ENCODE measurements at regions not wholly inside any gene's neighbourhood (a gene's known extent, or its start where the extent isn't known, plus 50 kb on each side); places are given as distances from the start of the nearest gene placed in this dataset.

DNA sequence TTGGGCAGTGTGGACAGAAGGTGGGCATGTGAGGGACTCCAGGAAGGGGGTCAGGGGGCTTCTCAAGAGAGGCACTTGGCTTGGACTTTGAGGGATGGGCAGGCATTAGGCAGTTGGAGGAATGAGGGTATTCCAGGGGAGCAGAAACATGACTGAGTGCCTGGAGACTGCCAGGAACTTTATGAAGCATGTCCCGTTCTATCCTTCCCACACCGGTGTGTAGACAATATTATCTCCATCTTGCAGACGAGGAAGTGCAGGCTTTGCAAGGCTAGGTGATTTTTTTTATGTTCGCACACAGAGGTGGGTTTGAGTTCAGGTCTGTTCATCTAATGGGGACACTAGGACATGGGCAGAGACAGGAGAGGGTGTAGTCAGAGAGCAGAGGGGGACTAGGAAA lies 162.7 kb downstream of the RPS24 start:
- DNase-seq = no peak

DNA sequence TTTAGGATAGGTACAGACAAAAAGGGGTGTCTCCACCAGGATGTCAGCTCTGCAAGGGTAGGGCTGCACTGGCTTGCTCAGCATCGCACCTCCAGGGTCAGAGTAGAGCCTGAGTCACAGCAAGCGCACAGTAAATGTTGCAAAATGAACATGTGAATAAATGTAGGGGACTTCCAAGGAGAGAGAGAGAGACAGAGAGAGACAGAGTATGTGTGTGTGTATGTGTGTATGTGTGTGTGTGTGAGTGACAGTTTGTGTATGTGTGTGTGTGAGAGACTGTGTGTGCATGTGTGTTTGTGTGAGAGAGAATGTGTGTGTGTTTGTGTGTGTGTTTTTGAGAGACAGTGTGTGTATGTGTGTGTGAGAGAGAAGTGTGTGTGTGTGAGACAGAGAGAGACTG lies 163.3 kb downstream of the RPS24 start:
- Histone ChIP-seq H3K4me3 (no peak overlapping the region), H3F3A (ENCODE audit: insufficient read depth, low read depth) (no peaks in the 10 kb centered on the region), H3K79me2 (ENCODE audit: low read depth) (no peaks in the 10 kb centered on the region), H3K4me2 (no peak overlapping the region), H3K9me2 (ENCODE audit: insufficient read depth) (no peaks in the 10 kb centered on the region), H3K36me3 (ENCODE audit: low read depth) (no peaks in the 10 kb centered on the region), H3K27me3 (ENCODE audit: insufficient read depth, low read depth) (peaks cover 49% of the 10 kb centered on the region; the same call in 1 of the 2 replicates), H3K27ac (no peak overlapping the region), H3K4me1 (replicated peaks; ENCODE audit: insufficient read depth) (no peaks in the 10 kb centered on the region), H4K20me1 (ENCODE audit: insufficient read depth) (no peaks in the 10 kb centered on the region), H3K9me3 (ENCODE audit: insufficient read depth, low read depth) (peaks cover 6% of the 10 kb centered on the region; the same call in 1 of the 2 replicates), H2AFZ (no peak overlapping the region)
- ChIA-PET POLR2A (ENCODE audit: unreplicated experiment) (no interaction called here), CTCF (interaction anchor here (0.7 kb wide), 1 partner anchor 483 kb away, joined by 5 read pairs; no protein-coding TSS in a partner anchor)
- DNase-seq = no peak
- TF ChIP-seq, protein P1, sequence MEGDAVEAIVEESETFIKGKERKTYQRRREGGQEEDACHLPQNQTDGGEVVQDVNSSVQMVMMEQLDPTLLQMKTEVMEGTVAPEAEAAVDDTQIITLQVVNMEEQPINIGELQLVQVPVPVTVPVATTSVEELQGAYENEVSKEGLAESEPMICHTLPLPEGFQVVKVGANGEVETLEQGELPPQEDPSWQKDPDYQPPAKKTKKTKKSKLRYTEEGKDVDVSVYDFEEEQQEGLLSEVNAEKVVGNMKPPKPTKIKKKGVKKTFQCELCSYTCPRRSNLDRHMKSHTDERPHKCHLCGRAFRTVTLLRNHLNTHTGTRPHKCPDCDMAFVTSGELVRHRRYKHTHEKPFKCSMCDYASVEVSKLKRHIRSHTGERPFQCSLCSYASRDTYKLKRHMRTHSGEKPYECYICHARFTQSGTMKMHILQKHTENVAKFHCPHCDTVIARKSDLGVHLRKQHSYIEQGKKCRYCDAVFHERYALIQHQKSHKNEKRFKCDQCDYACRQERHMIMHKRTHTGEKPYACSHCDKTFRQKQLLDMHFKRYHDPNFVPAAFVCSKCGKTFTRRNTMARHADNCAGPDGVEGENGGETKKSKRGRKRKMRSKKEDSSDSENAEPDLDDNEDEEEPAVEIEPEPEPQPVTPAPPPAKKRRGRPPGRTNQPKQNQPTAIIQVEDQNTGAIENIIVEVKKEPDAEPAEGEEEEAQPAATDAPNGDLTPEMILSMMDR (conservative IDR thresholded peaks at IDR 0.05) = no peak
- TF ChIP-seq EZH2 (IDR thresholded peaks at IDR 0.05; ENCODE audit: low read depth) = no peak
- intact Hi-C loops (cut with micrococcal nuclease; ENCODE audit: unreplicated experiment) = no loop called here
- no TSS peak for BruUV-seq (replicated peaks)

More for the DNA sequence above, 162.7 kb downstream of the RPS24 start:
- Histone ChIP-seq H3K4me2 (no peak overlapping the region), H2AFZ (no peak overlapping the region), H3K79me2 (ENCODE audit: low read depth) (no peaks in the 10 kb centered on the region), H3K27me3 (ENCODE audit: insufficient read depth, low read depth) (peaks cover 51% of the 10 kb centered on the region; the same call in 1 of the 2 replicates), H3K9me2 (ENCODE audit: insufficient read depth) (no peaks in the 10 kb centered on the region), H3K4me3 (no peak overlapping the region), H3F3A (ENCODE audit: insufficient read depth, low read depth) (no peaks in the 10 kb centered on the region), H3K36me3 (ENCODE audit: low read depth) (no peaks in the 10 kb centered on the region), H3K4me1 (replicated peaks; ENCODE audit: insufficient read depth) (no peaks in the 10 kb centered on the region), H4K20me1 (ENCODE audit: insufficient read depth) (no peaks in the 10 kb centered on the region), H3K9me3 (ENCODE audit: insufficient read depth, low read depth) (peaks cover 6% of the 10 kb centered on the region; the same call in 1 of the 2 replicates), H3K27ac (no peak overlapping the region)
- intact Hi-C loops (cut with micrococcal nuclease; ENCODE audit: unreplicated experiment) = no loop called here
- ChIA-PET POLR2A (ENCODE audit: unreplicated experiment) (no interaction called here), CTCF (no interaction called here)
- TF ChIP-seq, protein P1 (conservative IDR thresholded peaks at IDR 0.05) = no peak
- no peak for TF ChIP-seq EZH2 (IDR thresholded peaks at IDR 0.05; ENCODE audit: low read depth)
- BruUV-seq (replicated peaks) = no TSS peak

DNA sequence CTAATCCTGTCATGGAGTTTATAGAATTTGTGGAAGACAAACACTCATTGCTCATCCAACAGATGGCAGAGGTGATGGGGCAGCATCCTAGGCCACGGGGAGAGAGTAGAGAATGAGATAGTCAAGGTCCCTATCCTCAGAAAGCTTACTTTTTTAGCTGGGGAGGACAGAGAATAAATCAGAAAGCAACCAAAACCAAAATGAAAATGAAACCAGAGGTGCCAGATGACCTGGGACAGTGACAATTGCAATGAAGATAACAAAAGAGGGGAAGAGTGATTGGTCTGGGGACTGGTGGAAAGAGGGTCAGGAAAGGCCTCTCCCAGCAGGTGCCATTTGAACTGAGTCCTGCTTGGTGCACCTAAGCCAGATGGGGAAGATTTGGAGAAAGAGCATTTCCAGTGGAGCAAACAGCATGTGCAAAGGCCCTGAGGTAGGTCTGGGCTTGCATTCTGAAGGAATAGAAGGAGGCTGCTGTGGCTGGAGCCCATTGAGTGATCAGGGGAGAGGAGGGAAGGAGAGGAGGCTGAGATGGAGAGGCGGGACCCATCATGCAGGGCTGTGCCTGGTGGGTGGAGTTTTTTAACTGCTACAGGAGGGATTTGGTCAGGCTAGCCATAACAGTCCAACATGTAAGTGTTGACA lies 164.1 kb downstream of the RPS24 start:
- CTCF ChIA-PET = interaction anchor here (0.7 kb wide), 1 partner anchor 484 kb away, joined by 5 read pairs; no protein-coding TSS in a partner anchor
- no peak for TF ChIP-seq EZH2 (IDR thresholded peaks at IDR 0.05; ENCODE audit: low read depth)
- TF ChIP-seq, protein P1 (conservative IDR thresholded peaks at IDR 0.05) = no peak

More for the DNA sequence above, 164.1 kb downstream of the RPS24 start:
- no peaks in the 10 kb centered on the region for H3K36me3 ChIP-seq (ENCODE audit: low read depth)
- H3K79me2 ChIP-seq (ENCODE audit: low read depth) = no peaks in the 10 kb centered on the region
- intact Hi-C loops (cut with micrococcal nuclease; ENCODE audit: unreplicated experiment) = no loop called here
- no peaks in the 10 kb centered on the region for H3K4me1 ChIP-seq (replicated peaks; ENCODE audit: insufficient read depth)
- H4K20me1 ChIP-seq (ENCODE audit: insufficient read depth) = no peaks in the 10 kb centered on the region
- DNase-seq = no peak
- H3K4me3 ChIP-seq = no peak overlapping the region
- no peak overlapping the region for H3K27ac ChIP-seq
- POLR2A ChIA-PET (ENCODE audit: unreplicated experiment) = no interaction called here
- peaks cover 6% of the 10 kb centered on the region; the same call in 1 of the 2 replicates for H3K9me3 ChIP-seq (ENCODE audit: insufficient read depth, low read depth)
- H3K27me3 ChIP-seq (ENCODE audit: insufficient read depth, low read depth) = peaks cover 42% of the 10 kb centered on the region; the same call in 1 of the 2 replicates
- no peaks in the 10 kb centered on the region for H3K9me2 ChIP-seq (ENCODE audit: insufficient read depth)
- no peaks in the 10 kb centered on the region for H3F3A ChIP-seq (ENCODE audit: insufficient read depth, low read depth)
- H2AFZ ChIP-seq = no peak overlapping the region
- BruUV-seq (replicated peaks) = no TSS peak
- no peak overlapping the region for H3K4me2 ChIP-seq

Measured in PC-9 (cell line).